H9 (cell line): ENCODE measurements at regions not wholly inside any gene's neighbourhood (a gene's known extent, or its start where the extent isn't known, plus 50 kb on each side); places are given as distances from the start of the nearest gene placed in this dataset.

Experiments used
- DNase-seq: peaks from one replicate; pipeline ENCODE4 v3.0.0-alpha.2; 2017
- H2AFZ ChIP-seq: one replicate; pipeline ENCODE4 v1.6.1; 2013; ENCODE audit warnings: mild to moderate bottlenecking, low read length, control low read depth, moderate library complexity
- H2AK5ac ChIP-seq: 2 replicates; pipeline ENCODE4 v1.6.1; 2013; ENCODE audit warnings: low read length, control low read depth, mixed read lengths; ENCODE audit not compliant: insufficient read length
- H2BK120ac ChIP-seq: one replicate; pipeline ENCODE4 v1.6.1; 2013; ENCODE audit warnings: low read depth, mild to moderate bottlenecking, low read length, control low read depth, inconsistent platforms; ENCODE audit not compliant: poor library complexity, severe bottlenecking
- H2BK12ac ChIP-seq: 2 replicates; pipeline ENCODE4 v1.6.1; 2013; ENCODE audit warnings: low read length, control low read depth, mixed read lengths, low read depth; ENCODE audit not compliant: insufficient read length
- H2BK15ac ChIP-seq: 2 replicates; pipeline ENCODE4 v1.6.1; 2013; ENCODE audit warnings: low read depth, low read length, control low read depth
- H2BK20ac ChIP-seq: one replicate; pipeline ENCODE4 v1.6.1; 2013; ENCODE audit warnings: low read depth, mild to moderate bottlenecking, low read length, control low read depth, inconsistent platforms; ENCODE audit not compliant: poor library complexity, severe bottlenecking
- H2BK5ac ChIP-seq: 2 replicates; pipeline ENCODE4 v1.6.1; 2013; ENCODE audit warnings: low read length, control low read depth, mixed read lengths; ENCODE audit not compliant: insufficient read length
- H3K14ac ChIP-seq: 2 replicates; pipeline ENCODE4 v1.6.1; 2013; ENCODE audit warnings: low read length, control low read depth; ENCODE audit not compliant: insufficient read depth
- H3K18ac ChIP-seq: 2 replicates; pipeline ENCODE4 v1.6.1; 2013; ENCODE audit warnings: low read depth, mild to moderate bottlenecking, mixed read lengths, low read length, control low read depth; ENCODE audit not compliant: insufficient read length
- H3K23ac ChIP-seq: 2 replicates; pipeline ENCODE4 v1.6.1; 2013; ENCODE audit warnings: low read length, control low read depth, mixed read lengths, low read depth; ENCODE audit not compliant: insufficient read length
- H3K23me2 ChIP-seq: 2 replicates; pipeline ENCODE4 v1.6.1; 2013; ENCODE audit warnings: low read depth, mild to moderate bottlenecking, mixed read lengths, low read length, control low read depth; ENCODE audit not compliant: insufficient read length, poor library complexity, severe bottlenecking
- H3K27ac ChIP-seq: 2 replicates; pipeline ENCODE4 v1.5.1; 2013; ENCODE audit warnings: low read length, control low read depth, mixed read lengths, low read depth; ENCODE audit not compliant: insufficient read length
- H3K27me3 ChIP-seq: 2 replicates; pipeline ENCODE4 v1.6.1; 2013; ENCODE audit warnings: low read length, control low read depth, inconsistent platforms; ENCODE audit not compliant: insufficient read depth
- H3K4ac ChIP-seq: 2 replicates; pipeline ENCODE4 v1.6.1; 2013; ENCODE audit warnings: low read depth, mild to moderate bottlenecking, control low read depth, inconsistent platforms, low read length, moderate library complexity
- H3K4me1 ChIP-seq: 2 replicates; pipeline ENCODE4 v1.6.1; 2013; ENCODE audit warnings: low read length, control low read depth, inconsistent platforms; ENCODE audit not compliant: insufficient read depth
- H3K4me2 ChIP-seq: 2 replicates; pipeline ENCODE4 v1.6.1; 2013; ENCODE audit warnings: low read length, control low read depth, mixed read lengths; ENCODE audit not compliant: insufficient read length, insufficient read depth
- H3K56ac ChIP-seq: 2 replicates; pipeline ENCODE4 v1.6.1; 2013; ENCODE audit warnings: low read depth, mild to moderate bottlenecking, mixed read lengths, low read length, control low read depth; ENCODE audit not compliant: insufficient read length
- H3K79me1 ChIP-seq: 2 replicates; pipeline ENCODE4 v1.6.1; 2013; ENCODE audit warnings: low read depth, mild to moderate bottlenecking, moderate library complexity, low read length, control low read depth, inconsistent platforms; ENCODE audit not compliant: insufficient read depth, poor library complexity, severe bottlenecking
- H3K79me2 ChIP-seq: 2 replicates; pipeline ENCODE4 v1.6.1; 2013; ENCODE audit warnings: low read length, control low read depth, inconsistent platforms; ENCODE audit not compliant: insufficient read depth
- H3K9ac ChIP-seq: 2 replicates; pipeline ENCODE4 v1.6.1; 2013; ENCODE audit warnings: low read length, control low read depth, mixed read lengths; ENCODE audit not compliant: insufficient read length; ENCODE audit errors: extremely low read depth
- H3K9me3 ChIP-seq: one replicate; pipeline ENCODE4 v1.6.1; 2013; ENCODE audit warnings: low read depth, low read length, inconsistent platforms; ENCODE audit not compliant: control insufficient read depth
- H3T11ph ChIP-seq: one replicate; pipeline ENCODE4 v1.6.1; 2013; ENCODE audit warnings: mild to moderate bottlenecking, low read length, control low read depth, inconsistent platforms
- H4K20me1 ChIP-seq: one replicate; pipeline ENCODE4 v1.6.1; 2013; ENCODE audit not compliant: control insufficient read depth, insufficient read length, insufficient read depth
- H4K5ac ChIP-seq: 2 replicates; pipeline ENCODE4 v1.6.1; 2013; ENCODE audit warnings: low read depth, mild to moderate bottlenecking, mixed read lengths, low read length, control low read depth; ENCODE audit not compliant: insufficient read length
- H4K8ac ChIP-seq: replicated peaks from 2 replicates; pipeline ENCODE4 v1.6.1; 2013; ENCODE audit warnings: low read length, control low read depth, mixed read lengths, low read depth; ENCODE audit not compliant: insufficient read length
- H4K91ac ChIP-seq: 2 replicates; pipeline ENCODE4 v1.6.1; 2013; ENCODE audit warnings: low read depth, mild to moderate bottlenecking, moderate library complexity, mixed read lengths, low read length, control low read depth; ENCODE audit not compliant: insufficient read length
- H3K27ac Mint-ChIP-seq, 3 experiments: 2 replicates in 2 of 3; 3 replicates in 1 of 3; pipeline ENCODE4 v1.8.0; 2020 to 2021; ENCODE audit warnings: mixed read lengths in 3 of 3, mild to moderate bottlenecking in 1 of 3, moderate library complexity in 1 of 3
- H3K27me3 Mint-ChIP-seq: 2 replicates; pipeline ENCODE4 v1.8.0; 2021; ENCODE audit warnings: low read depth, mild to moderate bottlenecking, moderate library complexity, mixed read lengths
- H3K36me3 Mint-ChIP-seq, 3 experiments: 2 replicates in 2 of 3; 3 replicates in 1 of 3; pipeline ENCODE4 v1.8.0; 2020 to 2021; ENCODE audit warnings: low read depth in 3 of 3, mixed read lengths in 3 of 3; ENCODE audit not compliant: insufficient read depth in 1 of 3
- H3K4me1 Mint-ChIP-seq, 2 experiments: 2 replicates each; pipeline ENCODE4 v1.8.0; 2020; ENCODE audit warnings: mixed read lengths in 2 of 2
- H3K4me3 Mint-ChIP-seq, 2 experiments: 2 replicates in 1 of 2; 3 replicates in 1 of 2; pipeline ENCODE4 v1.8.0; 2020 to 2021; ENCODE audit warnings: mild to moderate bottlenecking in 2 of 2, mixed read lengths in 2 of 2, moderate library complexity in 1 of 2
- H3K9me3 Mint-ChIP-seq, 2 experiments: 2 replicates in 1 of 2; 3 replicates in 1 of 2; pipeline ENCODE4 v1.8.0; 2020; ENCODE audit warnings: mild to moderate bottlenecking in 2 of 2, mixed read lengths in 2 of 2, moderate library complexity in 1 of 2
- CTCF ChIP-seq: fragments of 200-600 bp; sonication (generic); conservative IDR thresholded peaks from 3 replicates; pipeline ENCODE4 v1.8.0; 2021; ENCODE audit warnings: antibody characterized with exemption, mild to moderate bottlenecking
- WGBS: extraction: QIAGEN DNeasy Blood & Tissue Kit; methylation state at CpG from one replicate; pipeline ENCODE4 v1.1.7; 2013; ENCODE audit warnings: missing lambda C conversion rate, low lambda C conversion rate, mixed read lengths; ENCODE audit not compliant: insufficient read length; ENCODE audit errors: extremely low coverage; 5-methylcytosine and 5-hydroxymethylcytosine counted together

- Histone ChIP-seq H2AK5ac (no peak overlapping the region), H4K5ac (no peak overlapping the region), H2BK120ac (no peak overlapping the region), H3K9ac (no peak overlapping the region), H3K23ac (no peak overlapping the region), H3K4me1 (no peaks in the 10 kb centered on the region), H2BK12ac (no peak overlapping the region), H4K20me1 (no peaks in the 10 kb centered on the region), H3T11ph (no peak overlapping the region), H2AFZ (no peak overlapping the region), H3K79me1 (no peaks in the 10 kb centered on the region), H3K23me2 (no peaks in the 10 kb centered on the region), H3K27ac (no peak overlapping the region), H2BK15ac (no peak overlapping the region), H3K18ac (no peak overlapping the region), H2BK5ac (no peak overlapping the region), H3K4me2 (no peak overlapping the region), H4K91ac (no peak overlapping the region), H3K9me3 (no peaks in the 10 kb centered on the region), H3K56ac (no peak overlapping the region), H4K8ac (no peak overlapping the region), H2BK20ac (no peak overlapping the region), H3K14ac (no peak overlapping the region; the same call in 1 of the 2 replicates), H3K4ac (no peak overlapping the region), H3K27me3 (no peaks in the 10 kb centered on the region), H3K79me2 (no peaks in the 10 kb centered on the region)
- no peak overlapping the region for H3K27ac Mint-ChIP-seq
- H3K9me3 Mint-ChIP-seq, result peaks cover 4 to 6% of the 10 kb centered on the region in 2 experiments; a peak in 4 of 5 replicates
- no peak for TF ChIP-seq CTCF
- H3K36me3 Mint-ChIP-seq, result peaks cover 0 to 3% (median 0%) of the 10 kb centered on the region in 3 experiments; a peak in 2 of 7 replicates
- no peak overlapping the region for H3K4me3 Mint-ChIP-seq
- peaks cover 3 to 4% of the 10 kb centered on the region in 2 experiments for H3K4me1 Mint-ChIP-seq
- DNase-seq, result no peak
- no CpG with 5 or more reads among the region's 8 CpGs for whole genome bisulfite sequencing
- peaks cover 2% of the 10 kb centered on the region for H3K27me3 Mint-ChIP-seq
Measured at GRCh38 chr6:40302856-40303454, 284.2 kb downstream of the LRFN2 start.
